SK-N-SH treated with all-trans-retinoic acid at 6 μM for 48 hours (cell line): ENCODE measurements at regions not wholly inside any gene's neighbourhood (a gene's known extent, or its start where the extent isn't known, plus 50 kb on each side); places are given as distances from the start of the nearest gene placed in this dataset.

Experiments
- ATAC-seq: fragments of 200-7000 bp; cut with Tn5 transposase; 3 replicates; pipeline ENCODE4 v1.9.1; 2020; ENCODE audit warnings: mild to moderate bottlenecking, moderate library complexity
- BACH2 ChIP-seq: fragments of 250-450 bp; sonication (Bioruptor Pico); IDR thresholded peaks from 2 replicates; pipeline ENCODE4 v1.9.0; 2021; ENCODE audit warnings: mild to moderate bottlenecking, borderline replicate concordance
- CSDC2 ChIP-seq: fragments of 250-450 bp; sonication (Bioruptor Pico); IDR thresholded peaks from 2 replicates; pipeline ENCODE4 v1.5.0; 2020; ENCODE audit warnings: mild to moderate bottlenecking, moderate library complexity
- CSRNP3 ChIP-seq: fragments of 250-450 bp; sonication (Bioruptor Pico); IDR thresholded peaks from 2 replicates; pipeline ENCODE4 v1.5.1; 2021; ENCODE audit warnings: mild to moderate bottlenecking, moderate library complexity
- ESRRG ChIP-seq: fragments of 250-450 bp; sonication (Bioruptor Pico); IDR thresholded peaks from 2 replicates; pipeline ENCODE4 v1.6.1; 2021; ENCODE audit warnings: mild to moderate bottlenecking
- OSR1 ChIP-seq: fragments of 250-450 bp; sonication (Bioruptor Pico); IDR thresholded peaks from 2 replicates; pipeline ENCODE4 v1.8.0; 2022; ENCODE audit warnings: moderate library complexity, mild to moderate bottlenecking, inconsistent platforms
- PATZ1 ChIP-seq: fragments of 250-450 bp; sonication (Bioruptor Pico); IDR thresholded peaks from 2 replicates; pipeline ENCODE4 v1.8.0; 2020; ENCODE audit warnings: mild to moderate bottlenecking, moderate library complexity, borderline replicate concordance
- POU6F1 ChIP-seq: fragments of 250-450 bp; sonication (Bioruptor Pico); IDR thresholded peaks from 2 replicates; pipeline ENCODE4 v1.8.0; 2021; ENCODE audit warnings: low read depth, mild to moderate bottlenecking, moderate library complexity, borderline replicate concordance
- RARB ChIP-seq: fragments of 250-450 bp; sonication (Bioruptor Pico); IDR thresholded peaks from 2 replicates; pipeline ENCODE4 v1.8.0; 2021; ENCODE audit warnings: mild to moderate bottlenecking, moderate library complexity
- SNAI2 ChIP-seq: fragments of 250-450 bp; sonication (Bioruptor Pico); IDR thresholded peaks from 2 replicates; pipeline ENCODE4 v1.5.0; 2020; ENCODE audit warnings: mild to moderate bottlenecking, moderate library complexity
- TCF4 ChIP-seq: fragments of 250-450 bp; sonication (Bioruptor Pico); IDR thresholded peaks from 2 replicates; pipeline ENCODE4 v1.8.0; 2021; ENCODE audit warnings: mild to moderate bottlenecking, moderate library complexity, borderline replicate concordance
- TOX ChIP-seq: fragments of 250-450 bp; sonication (Bioruptor Pico); IDR thresholded peaks from 2 replicates; pipeline ENCODE4 v1.8.0; 2021; ENCODE audit warnings: mild to moderate bottlenecking, moderate library complexity, borderline replicate concordance
- ZC3H10 ChIP-seq: fragments of 250-450 bp; sonication (Bioruptor Pico); IDR thresholded peaks from 2 replicates; pipeline ENCODE4 v1.5.1; 2021; ENCODE audit warnings: mild to moderate bottlenecking, moderate library complexity
- ZFP30 ChIP-seq: fragments of 450-650 bp; formaldehyde crosslinking; IDR thresholded peaks from 2 replicates; pipeline ENCODE4 v1.5.0; 2022; ENCODE audit warnings: mild to moderate bottlenecking, moderate library complexity
- ZNF565 ChIP-seq: fragments of 450-650 bp; formaldehyde crosslinking; conservative IDR thresholded peaks from 2 replicates; pipeline ENCODE4 v1.5.0; 2020; ENCODE audit warnings: low read depth, mild to moderate bottlenecking, moderate library complexity
- ZNF8 ChIP-seq: fragments of 450-650 bp; formaldehyde crosslinking; IDR thresholded peaks from 2 replicates; pipeline ENCODE4 v1.5.0; 2020; ENCODE audit warnings: mild to moderate bottlenecking, moderate library complexity
- TF ChIP-seq, protein P1 (sequence below): fragments of 250-450 bp; sonication (Bioruptor Pico); IDR thresholded peaks from 2 replicates; pipeline ENCODE4 v1.5.0; 2020; ENCODE audit warnings: mild to moderate bottlenecking, moderate library complexity

DNA sequence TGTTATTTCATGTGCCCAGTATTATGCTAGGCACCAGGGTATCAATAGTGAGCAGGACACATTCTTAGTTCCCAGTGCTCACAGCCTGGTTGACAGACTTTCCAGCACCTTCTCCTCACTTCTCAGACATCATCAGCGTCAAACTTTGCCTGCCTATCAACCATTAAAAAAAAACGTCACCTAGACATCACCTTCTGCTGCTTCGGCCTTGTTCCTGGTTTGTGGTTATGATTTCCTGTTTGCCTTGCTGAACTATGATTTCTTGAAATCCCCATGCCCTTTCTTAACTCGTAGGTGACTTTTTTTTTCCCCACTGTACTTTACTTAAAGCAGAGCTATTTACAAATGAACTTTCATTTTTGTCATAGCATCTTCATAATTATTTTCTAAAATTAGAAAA lies 60.4 kb upstream of the NABP1 start:
- TF ChIP-seq ZNF565 (CRISPR knock-in tag): no peak
- TF ChIP-seq POU6F1: no peak
- TF ChIP-seq CSRNP3 (CRISPR knock-in tag): no peak
- TF ChIP-seq SNAI2 (CRISPR knock-in tag): no peak
- TF ChIP-seq, protein P1, sequence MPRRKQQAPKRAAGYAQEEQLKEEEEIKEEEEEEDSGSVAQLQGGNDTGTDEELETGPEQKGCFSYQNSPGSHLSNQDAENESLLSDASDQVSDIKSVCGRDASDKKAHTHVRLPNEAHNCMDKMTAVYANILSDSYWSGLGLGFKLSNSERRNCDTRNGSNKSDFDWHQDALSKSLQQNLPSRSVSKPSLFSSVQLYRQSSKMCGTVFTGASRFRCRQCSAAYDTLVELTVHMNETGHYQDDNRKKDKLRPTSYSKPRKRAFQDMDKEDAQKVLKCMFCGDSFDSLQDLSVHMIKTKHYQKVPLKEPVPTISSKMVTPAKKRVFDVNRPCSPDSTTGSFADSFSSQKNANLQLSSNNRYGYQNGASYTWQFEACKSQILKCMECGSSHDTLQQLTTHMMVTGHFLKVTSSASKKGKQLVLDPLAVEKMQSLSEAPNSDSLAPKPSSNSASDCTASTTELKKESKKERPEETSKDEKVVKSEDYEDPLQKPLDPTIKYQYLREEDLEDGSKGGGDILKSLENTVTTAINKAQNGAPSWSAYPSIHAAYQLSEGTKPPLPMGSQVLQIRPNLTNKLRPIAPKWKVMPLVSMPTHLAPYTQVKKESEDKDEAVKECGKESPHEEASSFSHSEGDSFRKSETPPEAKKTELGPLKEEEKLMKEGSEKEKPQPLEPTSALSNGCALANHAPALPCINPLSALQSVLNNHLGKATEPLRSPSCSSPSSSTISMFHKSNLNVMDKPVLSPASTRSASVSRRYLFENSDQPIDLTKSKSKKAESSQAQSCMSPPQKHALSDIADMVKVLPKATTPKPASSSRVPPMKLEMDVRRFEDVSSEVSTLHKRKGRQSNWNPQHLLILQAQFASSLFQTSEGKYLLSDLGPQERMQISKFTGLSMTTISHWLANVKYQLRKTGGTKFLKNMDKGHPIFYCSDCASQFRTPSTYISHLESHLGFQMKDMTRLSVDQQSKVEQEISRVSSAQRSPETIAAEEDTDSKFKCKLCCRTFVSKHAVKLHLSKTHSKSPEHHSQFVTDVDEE: no peak
- no peak for TF ChIP-seq ZFP30 (CRISPR knock-in tag)
- no peak for TF ChIP-seq PATZ1
- no peak for TF ChIP-seq CSDC2
- no peak for ATAC-seq

- TF ChIP-seq, protein P1: no peak
- TF ChIP-seq TOX (CRISPR knock-in tag): no peak
- no peak for TF ChIP-seq PATZ1
- no peak for TF ChIP-seq ZNF8 (CRISPR knock-in tag)
- no peak for TF ChIP-seq ZC3H10 (CRISPR knock-in tag)
- no peak for TF ChIP-seq OSR1 (CRISPR knock-in tag)
- no peak for TF ChIP-seq ESRRG (CRISPR knock-in tag)
- TF ChIP-seq RARB (CRISPR knock-in tag): no peak
- no peak for TF ChIP-seq ZFP30 (CRISPR knock-in tag)
- TF ChIP-seq TCF4: no peak
- no peak for ATAC-seq
Observed at GRCh38 chr2:191618046-191618780, 59.7 kb upstream of the NABP1 start.

GRCh38 chr2:191618786-191619185 lies 59.1 kb upstream of the NABP1 start:
- ATAC-seq: no peak
- TF ChIP-seq PATZ1: no peak
- TF ChIP-seq ZNF565 (CRISPR knock-in tag): no peak
- TF ChIP-seq POU6F1: no peak
- TF ChIP-seq, protein P1: no peak
- TF ChIP-seq BACH2: no peak
- no peak for TF ChIP-seq TOX (CRISPR knock-in tag)
